C4-2B (cell line): ENCODE measurements at regions not wholly inside any gene's neighbourhood (a gene's known extent, or its start where the extent isn't known, plus 50 kb on each side); places are given as distances from the start of the nearest gene placed in this dataset.

Experiments
- H3K27ac ChIP-seq: fragments of 450-650 bp; 2 replicates; pipeline ENCODE4 v1.5.1; 2017
- CTCF ChIP-seq: fragments of 450-650 bp; conservative IDR thresholded peaks from 2 replicates; pipeline ENCODE4 v1.5.1; 2017; ENCODE audit warnings: mild to moderate bottlenecking
- ZFX ChIP-seq: fragments of 450-650 bp; IDR thresholded peaks from 2 replicates; pipeline ENCODE4 v1.6.1; 2017

DNA sequence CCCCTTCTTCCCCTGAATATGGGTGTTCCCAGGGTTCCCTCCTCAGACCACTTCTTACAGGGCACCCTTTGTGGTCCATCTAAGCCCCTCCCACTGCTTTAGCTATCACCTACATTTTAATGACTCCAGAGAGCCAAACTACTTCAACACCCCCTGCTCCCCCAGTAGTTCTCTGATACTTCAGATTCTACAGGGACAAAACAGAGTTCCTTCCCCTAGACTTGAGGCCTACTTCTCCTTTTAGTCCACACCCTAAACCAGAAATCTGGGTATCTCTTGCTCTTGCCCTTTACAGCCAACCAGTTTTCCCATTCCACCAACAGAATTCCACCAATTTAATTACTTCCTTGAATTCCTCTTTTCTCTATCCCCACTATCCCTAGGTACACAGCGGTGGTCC, 107.2 kb downstream of the KCNRG start:
- H3K27ac ChIP-seq = no peak overlapping the region
- TF ChIP-seq ZFX = no peak
- TF ChIP-seq CTCF = no peak

DNA sequence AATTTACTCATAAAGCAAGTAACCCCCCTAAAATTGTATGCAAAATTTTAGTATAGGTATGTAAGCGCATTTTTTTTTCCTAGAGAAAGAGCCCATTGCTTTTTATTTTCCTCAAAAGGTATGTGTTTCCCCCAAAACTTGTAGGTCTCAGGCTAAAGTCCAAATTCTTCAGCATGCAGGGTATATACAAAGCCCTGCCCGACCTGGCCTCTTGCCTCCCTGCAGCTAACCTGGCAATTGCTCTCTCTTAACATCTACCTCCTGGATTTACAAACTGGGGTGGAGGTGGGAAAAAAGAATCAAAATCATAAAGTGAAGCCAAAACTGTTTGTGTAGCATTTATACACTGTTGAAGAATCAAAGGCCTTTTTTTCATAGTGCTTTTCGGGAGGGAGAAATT, 107.8 kb downstream of the KCNRG start:
- no peak overlapping the region for H3K27ac ChIP-seq
- TF ChIP-seq ZFX = no peak
- no peak for TF ChIP-seq CTCF

- TF ChIP-seq ZFX (no peak), CTCF (no peak)
- peak overlapping the region; percentile 100 for H3K27ac ChIP-seq
Measured at GRCh38 chr13:50123515-50123861, 108.2 kb downstream of the KCNRG start.

GRCh38 chr13:50123862-50124535, 108.8 kb downstream of the KCNRG start:
- TF ChIP-seq CTCF = peak; percentile 20
- peak; percentile 51 for TF ChIP-seq ZFX
- peak overlapping the region; percentile 100 for H3K27ac ChIP-seq

GRCh38 chr13:50124536-50125303, 109.5 kb downstream of the KCNRG start:
- H3K27ac ChIP-seq = peak overlapping the region; percentile 100
- TF ChIP-seq ZFX = peak; percentile 25; the same call in 1 of the 2 replicates
- TF ChIP-seq CTCF = no peak

DNA sequence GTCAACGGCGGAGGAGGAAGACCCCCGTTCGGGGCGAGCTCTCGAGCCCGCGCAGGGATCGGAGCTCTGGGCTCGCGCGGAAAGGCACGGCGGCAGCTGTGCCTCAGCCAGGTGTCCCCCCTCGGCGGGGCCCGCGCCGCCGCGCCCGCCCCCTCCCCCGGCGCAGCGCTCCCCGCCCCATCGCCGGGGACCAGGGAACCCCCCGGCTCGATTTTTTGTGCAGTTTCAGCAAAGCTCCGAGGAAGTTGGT, 110.0 kb downstream of the KCNRG start:
- TF ChIP-seq ZFX = no peak
- no peak for TF ChIP-seq CTCF
- H3K27ac ChIP-seq = peak overlapping the region; percentile 100

GRCh38 chr13:50125554-50126262, 110.5 kb downstream of the KCNRG start:
- H3K27ac ChIP-seq = peak overlapping the region; percentile 100
- TF ChIP-seq ZFX (peak; percentile 91), CTCF (no peak)
